H9 (cell line): ENCODE measurements at regions not wholly inside any gene's neighbourhood (a gene's known extent, or its start where the extent isn't known, plus 50 kb on each side); places are given as distances from the start of the nearest gene placed in this dataset.

Experiments used
- DNase-seq: peaks from one replicate; pipeline ENCODE4 v3.0.0-alpha.2; 2017
- H2AFZ ChIP-seq: one replicate; pipeline ENCODE4 v1.6.1; 2013; ENCODE audit warnings: mild to moderate bottlenecking, low read length, control low read depth, moderate library complexity
- H2AK5ac ChIP-seq: 2 replicates; pipeline ENCODE4 v1.6.1; 2013; ENCODE audit warnings: low read length, control low read depth, mixed read lengths; ENCODE audit not compliant: insufficient read length
- H2BK120ac ChIP-seq: one replicate; pipeline ENCODE4 v1.6.1; 2013; ENCODE audit warnings: low read depth, mild to moderate bottlenecking, low read length, control low read depth, inconsistent platforms; ENCODE audit not compliant: poor library complexity, severe bottlenecking
- H2BK12ac ChIP-seq: 2 replicates; pipeline ENCODE4 v1.6.1; 2013; ENCODE audit warnings: low read length, control low read depth, mixed read lengths, low read depth; ENCODE audit not compliant: insufficient read length
- H2BK15ac ChIP-seq: 2 replicates; pipeline ENCODE4 v1.6.1; 2013; ENCODE audit warnings: low read depth, low read length, control low read depth
- H2BK20ac ChIP-seq: one replicate; pipeline ENCODE4 v1.6.1; 2013; ENCODE audit warnings: low read depth, mild to moderate bottlenecking, low read length, control low read depth, inconsistent platforms; ENCODE audit not compliant: poor library complexity, severe bottlenecking
- H2BK5ac ChIP-seq: 2 replicates; pipeline ENCODE4 v1.6.1; 2013; ENCODE audit warnings: low read length, control low read depth, mixed read lengths; ENCODE audit not compliant: insufficient read length
- H3K14ac ChIP-seq: 2 replicates; pipeline ENCODE4 v1.6.1; 2013; ENCODE audit warnings: low read length, control low read depth; ENCODE audit not compliant: insufficient read depth
- H3K18ac ChIP-seq: 2 replicates; pipeline ENCODE4 v1.6.1; 2013; ENCODE audit warnings: low read depth, mild to moderate bottlenecking, mixed read lengths, low read length, control low read depth; ENCODE audit not compliant: insufficient read length
- H3K23ac ChIP-seq: 2 replicates; pipeline ENCODE4 v1.6.1; 2013; ENCODE audit warnings: low read length, control low read depth, mixed read lengths, low read depth; ENCODE audit not compliant: insufficient read length
- H3K23me2 ChIP-seq: 2 replicates; pipeline ENCODE4 v1.6.1; 2013; ENCODE audit warnings: low read depth, mild to moderate bottlenecking, mixed read lengths, low read length, control low read depth; ENCODE audit not compliant: insufficient read length, poor library complexity, severe bottlenecking
- H3K27ac ChIP-seq: 2 replicates; pipeline ENCODE4 v1.5.1; 2013; ENCODE audit warnings: low read length, control low read depth, mixed read lengths, low read depth; ENCODE audit not compliant: insufficient read length
- H3K27me3 ChIP-seq: 2 replicates; pipeline ENCODE4 v1.6.1; 2013; ENCODE audit warnings: low read length, control low read depth, inconsistent platforms; ENCODE audit not compliant: insufficient read depth
- H3K4ac ChIP-seq: 2 replicates; pipeline ENCODE4 v1.6.1; 2013; ENCODE audit warnings: low read depth, mild to moderate bottlenecking, control low read depth, inconsistent platforms, low read length, moderate library complexity
- H3K4me1 ChIP-seq: 2 replicates; pipeline ENCODE4 v1.6.1; 2013; ENCODE audit warnings: low read length, control low read depth, inconsistent platforms; ENCODE audit not compliant: insufficient read depth
- H3K4me2 ChIP-seq: 2 replicates; pipeline ENCODE4 v1.6.1; 2013; ENCODE audit warnings: low read length, control low read depth, mixed read lengths; ENCODE audit not compliant: insufficient read length, insufficient read depth
- H3K56ac ChIP-seq: 2 replicates; pipeline ENCODE4 v1.6.1; 2013; ENCODE audit warnings: low read depth, mild to moderate bottlenecking, mixed read lengths, low read length, control low read depth; ENCODE audit not compliant: insufficient read length
- H3K79me1 ChIP-seq: 2 replicates; pipeline ENCODE4 v1.6.1; 2013; ENCODE audit warnings: low read depth, mild to moderate bottlenecking, moderate library complexity, low read length, control low read depth, inconsistent platforms; ENCODE audit not compliant: insufficient read depth, poor library complexity, severe bottlenecking
- H3K79me2 ChIP-seq: 2 replicates; pipeline ENCODE4 v1.6.1; 2013; ENCODE audit warnings: low read length, control low read depth, inconsistent platforms; ENCODE audit not compliant: insufficient read depth
- H3K9ac ChIP-seq: 2 replicates; pipeline ENCODE4 v1.6.1; 2013; ENCODE audit warnings: low read length, control low read depth, mixed read lengths; ENCODE audit not compliant: insufficient read length; ENCODE audit errors: extremely low read depth
- H3K9me3 ChIP-seq: one replicate; pipeline ENCODE4 v1.6.1; 2013; ENCODE audit warnings: low read depth, low read length, inconsistent platforms; ENCODE audit not compliant: control insufficient read depth
- H3T11ph ChIP-seq: one replicate; pipeline ENCODE4 v1.6.1; 2013; ENCODE audit warnings: mild to moderate bottlenecking, low read length, control low read depth, inconsistent platforms
- H4K20me1 ChIP-seq: one replicate; pipeline ENCODE4 v1.6.1; 2013; ENCODE audit not compliant: control insufficient read depth, insufficient read length, insufficient read depth
- H4K5ac ChIP-seq: 2 replicates; pipeline ENCODE4 v1.6.1; 2013; ENCODE audit warnings: low read depth, mild to moderate bottlenecking, mixed read lengths, low read length, control low read depth; ENCODE audit not compliant: insufficient read length
- H4K8ac ChIP-seq: replicated peaks from 2 replicates; pipeline ENCODE4 v1.6.1; 2013; ENCODE audit warnings: low read length, control low read depth, mixed read lengths, low read depth; ENCODE audit not compliant: insufficient read length
- H4K91ac ChIP-seq: 2 replicates; pipeline ENCODE4 v1.6.1; 2013; ENCODE audit warnings: low read depth, mild to moderate bottlenecking, moderate library complexity, mixed read lengths, low read length, control low read depth; ENCODE audit not compliant: insufficient read length
- H3K27ac Mint-ChIP-seq, 3 experiments: 2 replicates in 2 of 3; 3 replicates in 1 of 3; pipeline ENCODE4 v1.8.0; 2020 to 2021; ENCODE audit warnings: mixed read lengths in 3 of 3, mild to moderate bottlenecking in 1 of 3, moderate library complexity in 1 of 3
- H3K27me3 Mint-ChIP-seq: 2 replicates; pipeline ENCODE4 v1.8.0; 2021; ENCODE audit warnings: low read depth, mild to moderate bottlenecking, moderate library complexity, mixed read lengths
- H3K36me3 Mint-ChIP-seq, 3 experiments: 2 replicates in 2 of 3; 3 replicates in 1 of 3; pipeline ENCODE4 v1.8.0; 2020 to 2021; ENCODE audit warnings: low read depth in 3 of 3, mixed read lengths in 3 of 3; ENCODE audit not compliant: insufficient read depth in 1 of 3
- H3K4me1 Mint-ChIP-seq, 2 experiments: 2 replicates each; pipeline ENCODE4 v1.8.0; 2020; ENCODE audit warnings: mixed read lengths in 2 of 2
- H3K4me3 Mint-ChIP-seq, 2 experiments: 2 replicates in 1 of 2; 3 replicates in 1 of 2; pipeline ENCODE4 v1.8.0; 2020 to 2021; ENCODE audit warnings: mild to moderate bottlenecking in 2 of 2, mixed read lengths in 2 of 2, moderate library complexity in 1 of 2
- H3K9me3 Mint-ChIP-seq, 2 experiments: 2 replicates in 1 of 2; 3 replicates in 1 of 2; pipeline ENCODE4 v1.8.0; 2020; ENCODE audit warnings: mild to moderate bottlenecking in 2 of 2, mixed read lengths in 2 of 2, moderate library complexity in 1 of 2
- WGBS: extraction: QIAGEN DNeasy Blood & Tissue Kit; methylation state at CpG from one replicate; pipeline ENCODE4 v1.1.7; 2013; ENCODE audit warnings: missing lambda C conversion rate, low lambda C conversion rate, mixed read lengths; ENCODE audit not compliant: insufficient read length; ENCODE audit errors: extremely low coverage; 5-methylcytosine and 5-hydroxymethylcytosine counted together
- TF ChIP-seq, protein P1 (sequence below): fragments of 200-600 bp; sonication (generic); conservative IDR thresholded peaks from 3 replicates; pipeline ENCODE4 v1.8.0; 2021; ENCODE audit warnings: antibody characterized with exemption, mild to moderate bottlenecking

GRCh38 chr2:128469875-128470274, 151.2 kb upstream of the HS6ST1 start:
- Histone ChIP-seq H3K9me3 (peaks cover 12% of the 10 kb centered on the region), H3K4me2 (no peak overlapping the region), H4K91ac (no peak overlapping the region), H3K23ac (no peak overlapping the region), H3K79me2 (no peaks in the 10 kb centered on the region), H3K23me2 (no peaks in the 10 kb centered on the region), H3K79me1 (no peaks in the 10 kb centered on the region), H2BK120ac (no peak overlapping the region), H2AK5ac (no peak overlapping the region), H2BK20ac (no peak overlapping the region), H3K14ac (no peak overlapping the region), H2BK12ac (no peak overlapping the region), H2AFZ (no peak overlapping the region), H2BK5ac (no peak overlapping the region), H3K4me1 (no peaks in the 10 kb centered on the region), H2BK15ac (no peak overlapping the region), H4K8ac (no peak overlapping the region), H3T11ph (no peak overlapping the region), H3K27ac (no peak overlapping the region), H4K20me1 (no peaks in the 10 kb centered on the region), H3K9ac (no peak overlapping the region), H4K5ac (no peak overlapping the region), H3K4ac (no peak overlapping the region), H3K18ac (no peak overlapping the region), H3K56ac (no peak overlapping the region), H3K27me3 (no peaks in the 10 kb centered on the region)
- no peak overlapping the region for H3K27ac Mint-ChIP-seq
- peaks cover 8% of the 10 kb centered on the region for H3K27me3 Mint-ChIP-seq
- TF ChIP-seq, protein P1, sequence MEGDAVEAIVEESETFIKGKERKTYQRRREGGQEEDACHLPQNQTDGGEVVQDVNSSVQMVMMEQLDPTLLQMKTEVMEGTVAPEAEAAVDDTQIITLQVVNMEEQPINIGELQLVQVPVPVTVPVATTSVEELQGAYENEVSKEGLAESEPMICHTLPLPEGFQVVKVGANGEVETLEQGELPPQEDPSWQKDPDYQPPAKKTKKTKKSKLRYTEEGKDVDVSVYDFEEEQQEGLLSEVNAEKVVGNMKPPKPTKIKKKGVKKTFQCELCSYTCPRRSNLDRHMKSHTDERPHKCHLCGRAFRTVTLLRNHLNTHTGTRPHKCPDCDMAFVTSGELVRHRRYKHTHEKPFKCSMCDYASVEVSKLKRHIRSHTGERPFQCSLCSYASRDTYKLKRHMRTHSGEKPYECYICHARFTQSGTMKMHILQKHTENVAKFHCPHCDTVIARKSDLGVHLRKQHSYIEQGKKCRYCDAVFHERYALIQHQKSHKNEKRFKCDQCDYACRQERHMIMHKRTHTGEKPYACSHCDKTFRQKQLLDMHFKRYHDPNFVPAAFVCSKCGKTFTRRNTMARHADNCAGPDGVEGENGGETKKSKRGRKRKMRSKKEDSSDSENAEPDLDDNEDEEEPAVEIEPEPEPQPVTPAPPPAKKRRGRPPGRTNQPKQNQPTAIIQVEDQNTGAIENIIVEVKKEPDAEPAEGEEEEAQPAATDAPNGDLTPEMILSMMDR, result no peak
- H3K4me1 Mint-ChIP-seq, result peaks cover 5 to 12% of the 10 kb centered on the region in 2 experiments
- H3K36me3 Mint-ChIP-seq, result peaks cover 22 to 30% (median 24%) of the 10 kb centered on the region in 3 experiments
- peaks cover 31 to 38% of the 10 kb centered on the region in 2 experiments for H3K9me3 Mint-ChIP-seq
- no peak overlapping the region for H3K4me3 Mint-ChIP-seq
- no peak for DNase-seq
- no CpG with 5 or more reads among the region's 3 CpGs for WGBS
